ENCODE measurements at regions not wholly inside any gene's neighbourhood (a gene's known extent, or its start where the extent isn't known, plus 50 kb on each side); places are given as distances from the start of the nearest gene placed in this dataset.
A peak's percentile ranks its signal among the peaks of the same experiment; 100 is the strongest.

DNA sequence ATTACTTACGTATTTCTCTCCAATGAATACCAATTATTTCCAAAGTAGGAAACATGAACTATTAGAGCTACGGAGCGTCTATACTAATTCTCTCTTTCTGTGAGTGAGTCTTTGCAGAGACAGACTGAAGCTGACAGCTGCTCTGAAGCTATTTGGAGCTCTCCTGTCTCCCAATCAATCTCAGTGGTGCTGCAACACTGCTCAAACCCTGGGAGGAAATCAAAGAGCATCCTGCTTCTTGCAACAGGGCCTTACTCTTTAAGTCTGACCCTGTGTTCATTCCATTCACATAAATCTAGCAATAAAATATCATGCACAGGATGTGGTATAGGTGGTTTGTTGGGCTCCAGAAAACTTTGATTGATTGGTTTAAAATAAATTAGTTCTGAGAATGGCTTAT lies 685.7 kb upstream of the IGFBP3 start:
- no peaks in the 10 kb centered on the region for H3K4me1 ChIP-seq (ENCODE audit: insufficient read depth, low read length)
- Mint-ChIP-seq H3K27me3 (ENCODE audit: low read depth, unreplicated experiment) (no peaks in the 10 kb centered on the region), H3K9me3 (ENCODE audit: unreplicated experiment) (no peaks in the 10 kb centered on the region), H3K4me3 (ENCODE audit: unreplicated experiment) (no peak overlapping the region), H3K4me1 (ENCODE audit: low read depth, unreplicated experiment) (no peaks in the 10 kb centered on the region), H3K27ac (ENCODE audit: unreplicated experiment) (no peak overlapping the region), H3K36me3 (ENCODE audit: low read depth, unreplicated experiment) (no peaks in the 10 kb centered on the region)
- H3K27ac ChIP-seq (ENCODE audit: low read depth, low read length), result no peak overlapping the region
- no peak overlapping the region for H3K9ac ChIP-seq (ENCODE audit: low read length)
- TF ChIP-seq, protein P1, sequence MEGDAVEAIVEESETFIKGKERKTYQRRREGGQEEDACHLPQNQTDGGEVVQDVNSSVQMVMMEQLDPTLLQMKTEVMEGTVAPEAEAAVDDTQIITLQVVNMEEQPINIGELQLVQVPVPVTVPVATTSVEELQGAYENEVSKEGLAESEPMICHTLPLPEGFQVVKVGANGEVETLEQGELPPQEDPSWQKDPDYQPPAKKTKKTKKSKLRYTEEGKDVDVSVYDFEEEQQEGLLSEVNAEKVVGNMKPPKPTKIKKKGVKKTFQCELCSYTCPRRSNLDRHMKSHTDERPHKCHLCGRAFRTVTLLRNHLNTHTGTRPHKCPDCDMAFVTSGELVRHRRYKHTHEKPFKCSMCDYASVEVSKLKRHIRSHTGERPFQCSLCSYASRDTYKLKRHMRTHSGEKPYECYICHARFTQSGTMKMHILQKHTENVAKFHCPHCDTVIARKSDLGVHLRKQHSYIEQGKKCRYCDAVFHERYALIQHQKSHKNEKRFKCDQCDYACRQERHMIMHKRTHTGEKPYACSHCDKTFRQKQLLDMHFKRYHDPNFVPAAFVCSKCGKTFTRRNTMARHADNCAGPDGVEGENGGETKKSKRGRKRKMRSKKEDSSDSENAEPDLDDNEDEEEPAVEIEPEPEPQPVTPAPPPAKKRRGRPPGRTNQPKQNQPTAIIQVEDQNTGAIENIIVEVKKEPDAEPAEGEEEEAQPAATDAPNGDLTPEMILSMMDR (IDR thresholded peaks at IDR 0.05; ENCODE audit: insufficient read depth, low read depth, low read length), result no peak
- no peak for TF ChIP-seq EZH2 (IDR thresholded peaks at IDR 0.05; ENCODE audit: insufficient read depth, low read length)
- no peaks in the 10 kb centered on the region for H3K36me3 ChIP-seq (ENCODE audit: insufficient read depth, low read length)
- no peaks in the 10 kb centered on the region for H4K20me1 ChIP-seq (ENCODE audit: insufficient read depth, low read length)
- no peaks in the 10 kb centered on the region for H3K9me3 ChIP-seq (ENCODE audit: insufficient read depth, low read depth, low read length)
- H3K79me2 ChIP-seq (ENCODE audit: insufficient read depth, low read length), result no peaks in the 10 kb centered on the region
- no peak overlapping the region for H2AFZ ChIP-seq (ENCODE audit: low read depth, low read length)
- DNase-seq (ENCODE audit: low read depth) (no peak), FAIRE-seq (no peak)
- H3K4me3 ChIP-seq (ENCODE audit: insufficient read depth, low read depth, low read length), result no peak overlapping the region
- H3K27me3 ChIP-seq (ENCODE audit: insufficient read depth, low read length), result no peaks in the 10 kb centered on the region
- no peak overlapping the region for H3K4me2 ChIP-seq (ENCODE audit: low read length)

DNA sequence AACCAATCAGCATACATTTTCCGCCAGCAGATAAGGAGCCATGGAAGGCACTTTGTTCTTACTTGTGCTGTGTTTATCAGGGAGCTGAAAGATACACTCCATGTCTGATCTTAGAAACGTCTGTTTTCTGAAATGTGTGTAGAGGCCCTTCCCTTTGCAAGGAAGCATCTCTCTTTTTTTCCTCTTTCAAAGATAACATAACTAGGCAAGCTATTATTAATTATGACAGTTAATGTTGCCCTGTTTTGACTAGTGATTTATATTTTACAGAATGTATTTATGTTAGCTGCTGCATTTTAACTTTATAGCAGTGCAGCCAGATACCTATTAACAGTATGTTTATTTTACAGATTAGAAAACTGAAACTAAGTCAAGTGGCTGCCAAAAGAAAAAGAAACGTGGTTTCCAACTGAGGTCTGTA lies 683.2 kb upstream of the IGFBP3 start:
- H3K4me1 ChIP-seq (ENCODE audit: insufficient read depth, low read length), result no peaks in the 10 kb centered on the region
- H3K27ac Mint-ChIP-seq (ENCODE audit: unreplicated experiment), result no peak overlapping the region
- no peak overlapping the region for H2AFZ ChIP-seq (ENCODE audit: low read depth, low read length)
- no peak for TF ChIP-seq EZH2 (IDR thresholded peaks at IDR 0.05; ENCODE audit: insufficient read depth, low read length)
- TF ChIP-seq, protein P1 (IDR thresholded peaks at IDR 0.05; ENCODE audit: insufficient read depth, low read depth, low read length), result no peak
- H3K9me3 Mint-ChIP-seq (ENCODE audit: unreplicated experiment), result peaks cover under 1% of the 10 kb centered on the region
- H3K27me3 ChIP-seq (ENCODE audit: insufficient read depth, low read length), result peaks cover 2% of the 10 kb centered on the region
- no peaks in the 10 kb centered on the region for H3K79me2 ChIP-seq (ENCODE audit: insufficient read depth, low read length)
- H3K36me3 ChIP-seq (ENCODE audit: insufficient read depth, low read length), result no peaks in the 10 kb centered on the region
- no peaks in the 10 kb centered on the region for H4K20me1 ChIP-seq (ENCODE audit: insufficient read depth, low read length)
- DNase-seq (ENCODE audit: low read depth) (peak; percentile 20), FAIRE-seq (no peak)
- H3K4me3 ChIP-seq (ENCODE audit: insufficient read depth, low read depth, low read length), result no peak overlapping the region
- H3K36me3 Mint-ChIP-seq (ENCODE audit: low read depth, unreplicated experiment), result no peaks in the 10 kb centered on the region
- no peak overlapping the region for H3K27ac ChIP-seq (ENCODE audit: low read depth, low read length)
- no peaks in the 10 kb centered on the region for H3K9me3 ChIP-seq (ENCODE audit: insufficient read depth, low read depth, low read length)
- H3K27me3 Mint-ChIP-seq (ENCODE audit: low read depth, unreplicated experiment), result peaks cover 5% of the 10 kb centered on the region
- no peak overlapping the region for H3K4me3 Mint-ChIP-seq (ENCODE audit: unreplicated experiment)
- H3K4me2 ChIP-seq (ENCODE audit: low read length), result peak overlapping the region; percentile 8
- H3K4me1 Mint-ChIP-seq (ENCODE audit: low read depth, unreplicated experiment), result no peaks in the 10 kb centered on the region
- no peak overlapping the region for H3K9ac ChIP-seq (ENCODE audit: low read length)

DNA sequence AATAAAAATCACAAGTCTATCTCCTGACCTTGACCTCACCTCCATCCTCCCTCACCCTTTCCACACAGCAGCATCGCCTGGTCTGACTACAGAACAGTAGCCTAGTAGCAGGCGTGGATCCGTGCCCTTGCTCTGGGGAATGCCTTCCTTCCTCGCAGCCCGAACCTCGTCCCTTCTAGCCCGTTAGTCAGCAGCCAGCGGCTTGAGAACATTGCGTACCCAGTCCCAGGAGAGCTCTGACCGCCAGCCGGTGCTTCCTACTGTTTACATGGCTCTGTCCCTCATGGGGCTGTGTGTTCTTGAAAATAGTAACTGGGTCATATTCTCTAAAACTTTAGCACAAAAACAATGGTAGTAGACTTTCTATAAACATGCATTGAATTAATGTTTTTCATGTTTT lies 682.7 kb upstream of the IGFBP3 start:
- Histone ChIP-seq H3K9me3 (ENCODE audit: insufficient read depth, low read depth, low read length) (no peaks in the 10 kb centered on the region), H4K20me1 (ENCODE audit: insufficient read depth, low read length) (no peaks in the 10 kb centered on the region), H3K4me2 (ENCODE audit: low read length) (no peak overlapping the region), H3K9ac (ENCODE audit: low read length) (no peak overlapping the region), H3K27ac (ENCODE audit: low read depth, low read length) (no peak overlapping the region), H3K4me1 (ENCODE audit: insufficient read depth, low read length) (no peaks in the 10 kb centered on the region), H3K79me2 (ENCODE audit: insufficient read depth, low read length) (no peaks in the 10 kb centered on the region), H3K27me3 (ENCODE audit: insufficient read depth, low read length) (peaks cover 2% of the 10 kb centered on the region), H3K4me3 (ENCODE audit: insufficient read depth, low read depth, low read length) (no peak overlapping the region), H2AFZ (ENCODE audit: low read depth, low read length) (no peak overlapping the region), H3K36me3 (ENCODE audit: insufficient read depth, low read length) (no peaks in the 10 kb centered on the region)
- Mint-ChIP-seq H3K27ac (ENCODE audit: unreplicated experiment) (no peak overlapping the region), H3K4me1 (ENCODE audit: low read depth, unreplicated experiment) (no peaks in the 10 kb centered on the region), H3K9me3 (ENCODE audit: unreplicated experiment) (peaks cover 2% of the 10 kb centered on the region), H3K4me3 (ENCODE audit: unreplicated experiment) (no peak overlapping the region), H3K27me3 (ENCODE audit: low read depth, unreplicated experiment) (peaks cover 6% of the 10 kb centered on the region), H3K36me3 (ENCODE audit: low read depth, unreplicated experiment) (no peaks in the 10 kb centered on the region)
- no peak for TF ChIP-seq EZH2 (IDR thresholded peaks at IDR 0.05; ENCODE audit: insufficient read depth, low read length)
- TF ChIP-seq, protein P1 (IDR thresholded peaks at IDR 0.05; ENCODE audit: insufficient read depth, low read depth, low read length), result no peak
- DNase-seq (ENCODE audit: low read depth) (no peak), FAIRE-seq (no peak)
